GM21367 (cell line): ENCODE measurements at regions not wholly inside any gene's neighbourhood (a gene's known extent, or its start where the extent isn't known, plus 50 kb on each side); places are given as distances from the start of the nearest gene placed in this dataset.
A peak's percentile ranks its signal among the peaks of the same experiment; 100 is the strongest.
"Not testable (repeated sequence)": the region's sequence is repeated elsewhere in the genome, so short reads cannot be mapped to it uniquely, and the experiment has no call there.

Experiments used
- ATAC-seq: cut with Tn5 transposase; IDR thresholded peaks from one replicate; pipeline ENCODE4 v1.9.1; 2021; ENCODE audit not compliant: unreplicated experiment

DNA sequence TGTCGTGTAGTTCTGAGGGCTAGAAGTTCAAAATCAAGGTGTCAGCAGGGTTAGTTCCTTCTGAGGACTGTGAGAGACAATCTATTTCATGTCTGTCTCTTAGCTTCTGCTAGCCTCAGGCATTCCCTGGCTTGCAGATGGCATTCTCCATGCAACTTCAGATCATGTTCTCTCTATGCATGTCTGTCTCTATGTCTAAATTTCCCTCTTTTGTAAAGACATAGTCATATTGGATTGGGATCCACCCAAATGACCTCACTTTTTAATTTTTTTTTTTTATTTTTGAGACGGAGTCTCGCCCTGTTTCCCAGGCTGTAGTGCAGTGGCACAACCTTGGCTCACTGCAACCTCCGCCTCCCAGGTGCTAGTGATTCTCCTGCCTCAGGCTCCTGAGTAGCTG, 104.6 kb downstream of the RAP2B start:
- no peak for ATAC-seq

DNA sequence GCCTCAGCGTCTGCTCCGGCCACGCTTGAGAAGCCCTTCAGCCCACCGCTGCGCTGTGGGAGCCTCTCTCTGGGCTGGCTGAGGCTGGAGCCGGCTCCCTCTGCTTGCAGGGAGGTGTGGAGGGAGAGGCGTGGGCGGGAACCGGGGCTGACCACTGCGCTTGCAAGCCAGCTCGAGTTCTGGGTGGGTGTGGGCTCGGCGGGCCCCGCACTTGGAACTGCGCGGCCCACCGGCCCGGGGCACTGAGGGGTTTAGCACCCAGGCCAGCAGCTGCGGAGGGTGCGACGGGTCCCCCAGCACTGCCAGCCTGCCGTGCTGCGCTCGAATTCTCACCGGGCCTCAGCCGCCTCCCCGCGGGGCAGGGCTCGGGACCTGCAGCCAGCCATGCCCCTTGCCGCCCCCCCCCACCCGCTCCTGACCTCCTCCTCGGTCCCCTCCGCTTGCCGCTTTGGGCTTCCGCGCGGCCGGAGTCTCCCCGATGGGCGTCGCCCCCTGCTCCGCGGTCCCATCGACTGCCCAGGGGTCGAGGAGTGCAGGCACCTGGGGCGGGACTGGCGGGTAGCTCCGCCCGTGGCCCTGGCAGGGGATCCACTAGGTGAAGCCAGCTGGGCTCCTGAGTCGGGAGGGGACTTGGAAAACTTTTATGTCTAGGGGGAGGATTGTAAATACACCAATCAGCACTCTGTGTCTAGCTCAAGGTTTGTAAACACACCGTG, 106.7 kb downstream of the RAP2B start:
- ATAC-seq = no peak

DNA sequence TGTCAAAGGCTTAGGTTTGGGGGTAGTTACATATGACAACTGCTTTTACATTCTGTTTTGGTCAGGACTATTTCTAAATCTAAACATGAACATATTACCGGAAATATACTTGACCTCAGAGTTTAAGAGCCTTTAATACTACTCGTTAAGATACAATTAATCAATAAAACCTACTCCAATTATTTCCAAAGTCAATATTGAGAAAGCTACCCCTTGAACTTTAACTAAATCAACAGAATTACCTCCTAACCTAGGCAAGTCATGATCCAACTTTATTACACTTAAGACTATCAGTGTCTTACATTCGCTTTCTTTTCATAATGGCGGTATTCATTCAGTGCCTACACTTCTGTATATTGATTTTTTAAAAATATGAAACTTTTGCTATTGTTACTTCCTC, 107.7 kb downstream of the RAP2B start:
- ATAC-seq = no peak

GRCh38 chr3:153273217-153273616, 111.2 kb downstream of the RAP2B start:
- ATAC-seq = no peak

- no peak for ATAC-seq
Observed at GRCh38 chr3:153273767-153274435, 111.9 kb downstream of the RAP2B start.

DNA sequence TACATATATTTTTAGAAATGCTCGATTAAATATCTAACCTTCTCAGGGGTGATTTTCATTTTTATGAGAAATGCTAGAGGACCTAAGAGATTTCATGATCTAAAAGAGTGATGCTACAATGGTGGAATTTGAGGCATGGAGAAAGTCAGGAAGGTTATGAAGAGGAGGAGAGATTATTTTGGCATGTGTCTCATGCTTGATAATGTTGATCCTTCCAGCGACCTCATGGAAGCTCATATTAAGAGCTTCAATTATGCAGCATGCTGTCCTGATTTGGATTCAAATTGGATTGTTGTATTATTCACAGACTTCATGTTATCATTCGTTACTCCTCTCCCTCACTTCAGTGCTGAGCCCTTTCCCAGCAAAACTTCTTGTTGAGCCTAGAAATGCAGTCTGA, 112.5 kb downstream of the RAP2B start:
- ATAC-seq = no peak

DNA sequence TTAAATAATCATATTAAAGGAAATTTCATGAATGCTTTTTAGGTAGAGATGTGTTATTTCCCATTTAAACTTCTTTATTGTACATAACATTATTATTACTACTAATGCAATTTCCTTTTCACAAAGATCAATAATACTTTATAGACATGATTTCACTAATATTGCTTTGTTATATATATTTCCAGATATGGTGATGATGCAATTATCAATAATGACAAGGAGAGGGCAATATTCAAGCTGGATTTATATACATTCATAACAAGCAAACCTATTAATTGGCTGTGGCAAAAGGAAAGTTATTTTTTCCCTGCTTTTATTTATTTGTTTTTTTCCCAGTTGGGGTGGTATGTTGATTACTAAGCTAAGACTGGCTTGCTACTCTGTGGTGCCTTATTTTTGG, 113.5 kb downstream of the RAP2B start:
- ATAC-seq = no peak

GRCh38 chr3:153277029-153277428, 115.0 kb downstream of the RAP2B start:
- ATAC-seq = no peak

DNA sequence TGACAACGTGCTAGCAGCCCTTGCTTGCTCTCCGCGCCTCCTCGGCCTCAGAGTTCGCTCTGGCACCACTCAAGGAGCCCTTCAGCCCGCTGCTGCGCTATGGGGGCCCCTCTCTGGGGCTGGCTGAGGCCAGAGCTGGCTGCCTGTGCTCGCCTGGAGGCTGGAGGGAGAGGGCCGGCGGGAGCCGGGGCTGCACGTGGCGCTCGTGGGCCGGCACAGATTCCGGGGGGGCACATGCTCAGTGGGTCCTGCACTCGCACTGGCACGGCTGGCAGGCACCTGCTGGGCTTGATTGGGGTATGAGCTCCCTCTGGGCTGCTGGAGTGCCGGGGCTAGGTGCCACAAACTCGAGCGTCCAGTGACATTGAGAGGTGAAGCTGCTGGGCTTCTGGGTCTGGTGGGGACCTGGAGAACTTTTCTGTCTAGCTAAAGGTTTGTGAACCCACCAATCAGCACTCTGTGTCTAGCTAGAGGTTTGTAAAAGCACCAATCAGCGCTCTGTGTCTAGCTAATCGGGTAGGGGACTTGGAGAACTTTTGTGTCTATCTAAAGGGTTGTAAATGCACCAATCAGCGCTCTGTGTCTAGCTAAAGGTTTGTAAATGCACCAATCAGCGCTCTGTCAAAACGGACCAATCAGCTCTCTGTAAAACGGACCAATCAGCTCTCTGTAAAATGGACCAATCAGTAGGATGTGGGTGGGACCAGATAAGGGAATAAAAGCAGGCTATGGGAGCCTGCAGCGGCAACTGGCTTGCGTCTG, 119.4 kb downstream of the RAP2B start:
- not testable (repeated sequence) for ATAC-seq

- ATAC-seq = no peak
Observed at GRCh38 chr3:153282355-153282754, 120.3 kb downstream of the RAP2B start.

DNA sequence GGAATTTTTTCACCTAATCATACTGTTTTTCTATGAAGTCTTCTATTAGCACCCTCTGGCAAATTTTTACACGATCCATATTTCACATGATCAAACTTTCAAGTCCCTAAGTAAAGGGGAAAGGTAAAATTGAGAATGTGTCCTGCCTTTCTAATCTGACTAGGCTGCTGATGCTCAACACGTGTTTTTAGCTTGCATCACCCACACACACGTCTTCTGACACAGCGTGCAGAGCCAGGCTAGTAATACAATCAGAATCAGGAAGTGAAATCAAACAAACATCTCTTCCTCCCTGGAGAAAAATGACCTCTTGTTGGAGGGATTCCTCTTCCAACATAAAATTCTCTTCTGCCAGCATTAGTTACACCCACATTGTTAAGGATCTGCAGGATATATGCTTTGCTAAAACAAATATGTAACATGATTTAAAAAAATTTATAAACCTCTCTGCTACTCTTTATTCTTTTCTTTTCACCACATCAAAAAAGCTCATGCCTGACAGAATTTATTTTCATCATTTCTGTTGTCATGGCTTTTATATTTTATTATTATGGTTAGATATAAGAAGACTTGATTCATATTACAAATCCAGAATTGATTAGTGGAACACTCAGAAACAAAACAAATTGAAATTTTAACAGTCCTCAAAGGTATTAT, 122.4 kb downstream of the RAP2B start:
- ATAC-seq = peak; percentile 70

DNA sequence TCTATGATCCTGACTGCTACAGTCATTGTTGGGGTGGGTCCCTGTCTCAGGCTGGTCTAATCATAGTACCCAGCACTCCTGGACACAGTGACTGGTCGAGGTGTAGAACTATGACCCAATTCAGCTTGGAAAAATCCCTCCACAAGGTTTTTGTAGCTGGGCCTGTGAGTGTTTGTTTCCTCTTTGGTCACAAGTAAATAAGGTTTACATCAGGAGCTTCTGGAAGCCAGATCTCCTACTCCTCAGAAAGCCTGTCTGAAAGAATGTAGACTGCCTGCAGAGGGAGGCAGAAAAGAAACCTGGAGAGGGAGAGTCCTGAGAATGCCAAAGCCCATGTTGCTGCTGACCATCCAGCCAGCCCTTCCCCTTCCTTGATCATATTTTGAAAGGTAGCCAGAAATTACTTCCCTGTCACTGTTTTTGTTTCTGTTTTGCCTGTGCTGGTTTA, 123.2 kb downstream of the RAP2B start:
- ATAC-seq = no peak

DNA sequence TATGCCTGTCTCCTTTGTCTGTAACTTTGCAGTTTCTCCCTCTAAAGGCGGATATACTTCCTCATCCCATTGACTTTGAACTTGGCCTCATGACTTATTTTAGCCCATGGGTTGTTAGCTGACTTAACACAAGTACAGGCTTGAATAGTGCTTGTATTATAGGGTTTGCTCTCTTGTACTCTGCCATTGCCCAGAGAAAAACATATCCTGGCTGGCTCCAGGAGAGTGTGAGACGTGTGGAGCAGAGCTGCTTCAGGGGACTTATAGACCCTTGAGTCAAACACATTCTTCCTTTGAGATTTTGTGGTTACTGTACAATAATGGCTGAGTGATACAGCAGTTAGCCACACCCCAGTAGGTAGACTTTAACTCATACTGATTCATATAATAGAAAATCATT, 124.0 kb downstream of the RAP2B start:
- no peak for ATAC-seq

- no peak for ATAC-seq
Observed at GRCh38 chr3:153287017-153287416, 125.0 kb downstream of the RAP2B start.

DNA sequence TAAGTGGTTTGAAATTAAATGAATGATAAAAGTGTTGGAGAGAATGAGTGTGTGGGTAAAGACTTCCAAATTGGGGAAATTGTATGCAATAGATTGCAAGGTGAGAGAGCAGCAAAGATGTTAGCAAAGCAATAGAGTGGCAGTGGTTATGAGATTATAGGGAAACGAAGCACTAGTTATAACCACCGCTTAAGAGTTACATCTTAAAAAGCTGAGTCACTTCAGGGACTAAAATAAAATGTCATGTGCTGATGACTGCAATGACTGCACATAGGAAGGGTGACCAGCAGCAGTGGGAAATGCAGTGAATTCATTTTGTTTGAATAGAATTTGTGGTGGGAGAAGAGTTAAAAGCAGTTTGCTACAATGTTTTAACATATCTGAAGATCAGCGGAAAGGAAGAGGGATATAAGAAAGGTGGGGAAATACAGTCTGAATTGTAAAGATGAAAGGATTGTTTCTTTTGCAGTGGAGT, 127.3 kb downstream of the RAP2B start:
- no peak for ATAC-seq

DNA sequence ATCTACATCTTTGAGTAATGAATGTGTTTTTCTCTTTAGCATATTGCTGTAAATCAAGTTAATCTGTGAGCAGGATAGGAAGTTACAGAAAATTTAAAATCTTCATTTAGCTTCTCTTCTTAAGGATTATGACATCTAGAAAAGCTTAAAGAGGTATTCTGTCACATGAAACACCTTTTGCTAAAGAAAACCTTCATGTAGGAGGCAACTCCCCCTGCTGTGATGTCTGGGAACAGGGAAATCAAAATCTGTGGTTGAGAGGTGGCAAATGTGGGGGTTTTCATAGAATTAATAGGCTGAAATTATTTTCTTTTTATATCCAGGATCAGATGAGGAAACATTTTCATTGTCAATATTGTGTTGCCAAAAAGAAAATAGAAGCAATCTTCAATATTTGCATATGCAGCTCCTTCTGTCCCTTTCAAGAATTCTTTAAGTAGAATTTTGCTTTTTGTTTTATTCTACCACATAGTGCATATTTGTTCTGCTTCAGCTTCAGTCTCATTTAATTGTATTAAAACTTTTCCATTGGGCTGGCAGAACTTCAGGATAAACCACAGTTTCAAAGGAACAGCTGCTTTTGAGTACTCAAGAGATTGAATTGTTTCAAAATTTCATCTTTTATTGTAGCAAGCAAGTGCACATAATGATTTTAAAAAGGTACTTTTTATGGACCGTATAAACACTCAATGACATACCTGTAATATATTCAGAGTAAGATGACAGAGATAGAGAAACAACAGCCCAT, 128.4 kb downstream of the RAP2B start:
- no peak for ATAC-seq

GRCh38 chr3:153291059-153291685, 129.1 kb downstream of the RAP2B start:
- peak; percentile 40 for ATAC-seq

DNA sequence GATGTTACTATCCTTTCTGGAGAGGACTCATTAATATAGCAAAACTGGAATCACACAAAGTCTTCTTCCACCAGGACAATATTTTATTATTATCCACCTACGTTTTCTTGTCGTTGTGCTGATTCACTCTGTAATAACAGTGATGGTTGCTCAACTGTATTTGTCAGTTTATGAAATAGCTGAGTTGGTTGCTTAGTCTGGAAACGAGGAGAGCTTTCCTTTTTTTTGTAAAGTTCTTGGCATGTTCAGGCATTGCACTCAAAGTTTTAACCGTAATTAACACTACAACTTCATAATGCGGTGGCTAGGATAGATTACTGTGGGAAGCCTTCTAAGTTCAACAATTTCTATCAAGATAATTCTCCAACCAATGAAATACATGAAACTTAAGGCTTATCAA, 131.2 kb downstream of the RAP2B start:
- ATAC-seq = no peak

GRCh38 chr3:153295901-153296300, 133.9 kb downstream of the RAP2B start:
- no peak for ATAC-seq

- ATAC-seq = no peak
Observed at GRCh38 chr3:153305189-153305588, 143.2 kb downstream of the RAP2B start.
